ENCODE measurements at regions not wholly inside any gene's neighbourhood (a gene's known extent, or its start where the extent isn't known, plus 50 kb on each side); places are given as distances from the start of the nearest gene placed in this dataset.
A peak's percentile ranks its signal among the peaks of the same experiment; 100 is the strongest.
"Not testable (repeated sequence)": the region's sequence is repeated elsewhere in the genome, so short reads cannot be mapped to it uniquely, and the experiment has no call there.

- FAIRE-seq, result not testable (repeated sequence)
These were observed 77.8 kb downstream of the LIMS4 start for GRCh38 chr2:110394769-110395168.

DNA sequence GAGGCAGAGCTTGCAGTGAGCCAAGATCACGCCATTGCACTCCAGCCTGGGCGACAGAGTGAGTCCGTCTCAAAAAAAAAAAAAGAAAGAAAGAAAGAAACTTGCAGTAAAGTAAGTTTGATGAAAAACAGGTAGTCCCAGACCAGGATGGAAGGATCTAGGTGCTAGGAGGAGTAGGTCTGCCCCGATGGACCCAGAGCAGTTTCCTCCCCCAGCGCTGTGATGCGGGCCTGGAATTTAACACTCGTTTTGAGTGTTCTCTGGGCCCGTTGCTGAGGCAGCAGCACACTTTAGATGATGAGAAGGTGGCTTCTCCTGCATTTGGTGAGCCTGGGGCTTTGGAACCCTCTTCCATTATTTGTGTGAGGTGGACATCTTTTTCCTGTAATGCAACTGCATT is 80.2 kb downstream of the LIMS4 start:
- FAIRE-seq, result not testable (repeated sequence)

DNA sequence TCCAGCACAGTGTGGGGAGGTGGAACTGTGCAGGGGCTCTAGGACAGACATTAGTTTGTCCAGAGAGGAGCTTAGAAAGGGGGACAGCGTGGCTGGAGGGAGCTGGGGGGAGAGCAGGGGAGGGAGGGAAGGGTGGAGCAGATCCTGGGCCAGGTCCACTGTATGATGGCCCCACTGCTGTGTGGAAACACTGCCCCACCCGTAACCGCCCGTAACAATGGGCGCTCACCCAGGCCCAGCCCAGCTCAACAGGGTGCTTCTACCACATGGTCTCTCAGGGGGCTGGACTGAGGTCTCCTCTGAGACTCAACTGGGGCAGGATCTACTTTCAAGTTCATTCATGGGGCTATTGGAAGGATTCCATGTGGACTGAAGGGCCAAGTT is 81.6 kb downstream of the LIMS4 start:
- not testable (repeated sequence) for FAIRE-seq

GRCh38 chr2:110390351-110391034 is 82.1 kb downstream of the LIMS4 start:
- not testable (repeated sequence) for FAIRE-seq

DNA sequence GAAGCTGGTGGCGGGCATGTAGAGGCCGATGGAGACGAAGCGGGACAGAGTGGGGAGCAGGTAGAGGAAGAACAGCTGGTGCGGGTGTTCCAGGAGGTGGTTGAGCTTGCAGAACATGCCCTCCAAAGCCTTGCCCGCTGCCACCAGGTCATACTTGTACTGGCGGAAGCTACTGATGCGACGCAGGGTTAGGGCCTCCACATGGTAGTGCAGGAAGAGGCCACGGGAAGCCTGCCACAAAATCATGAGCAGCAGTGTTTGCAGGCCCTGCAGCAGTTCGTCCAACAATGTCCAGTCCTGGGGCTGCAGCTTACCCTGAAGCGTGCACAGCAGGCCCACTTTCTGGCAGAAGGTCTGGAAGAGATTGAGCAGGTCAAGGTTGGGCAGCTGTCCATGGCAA is 85.6 kb downstream of the LIMS4 start:
- FAIRE-seq, result not testable (repeated sequence)

DNA sequence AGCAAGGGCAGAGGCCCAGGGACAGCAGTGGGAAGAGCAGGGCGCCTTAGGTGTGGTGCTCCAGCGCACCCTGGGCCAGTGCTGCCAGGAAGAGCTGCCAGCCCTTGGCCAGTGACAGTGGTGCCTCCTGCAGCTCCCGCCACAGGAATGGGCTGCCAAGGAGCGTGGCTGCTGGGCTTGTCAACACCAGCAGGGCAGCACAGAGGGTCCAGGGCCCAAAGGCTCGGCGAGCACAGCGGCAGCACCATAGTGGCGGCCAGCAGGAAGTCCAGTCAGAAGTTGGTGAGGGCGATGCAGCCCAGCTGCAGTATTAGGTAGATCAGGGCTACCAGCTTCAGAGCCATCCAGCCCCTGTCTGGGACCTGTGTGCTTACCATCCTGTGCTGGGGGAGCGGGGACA is 86.1 kb downstream of the LIMS4 start:
- FAIRE-seq, result not testable (repeated sequence)

DNA sequence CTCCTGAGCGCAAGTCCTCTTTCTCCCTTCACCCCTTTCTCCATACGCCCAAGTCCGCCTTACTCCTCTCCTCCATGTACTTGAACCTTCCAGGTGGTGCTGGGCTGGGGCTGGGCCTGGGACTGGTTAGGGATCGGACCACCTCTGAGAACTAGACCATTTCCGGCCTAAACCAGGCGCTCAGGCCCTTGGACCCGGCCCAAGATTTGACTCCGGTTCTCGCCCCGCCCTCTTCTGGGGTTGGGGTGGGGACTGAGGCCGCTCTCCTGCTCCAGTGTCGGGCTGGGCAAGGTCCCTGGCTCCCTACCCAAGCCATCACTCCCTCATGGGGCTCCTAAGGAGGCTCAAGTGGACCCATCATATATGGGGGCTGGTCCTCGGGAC is 87.9 kb downstream of the LIMS4 start:
- FAIRE-seq, result not testable (repeated sequence)

GRCh38 chr2:110384109-110384735 is 88.4 kb downstream of the LIMS4 start:
- not testable (repeated sequence) for FAIRE-seq

DNA sequence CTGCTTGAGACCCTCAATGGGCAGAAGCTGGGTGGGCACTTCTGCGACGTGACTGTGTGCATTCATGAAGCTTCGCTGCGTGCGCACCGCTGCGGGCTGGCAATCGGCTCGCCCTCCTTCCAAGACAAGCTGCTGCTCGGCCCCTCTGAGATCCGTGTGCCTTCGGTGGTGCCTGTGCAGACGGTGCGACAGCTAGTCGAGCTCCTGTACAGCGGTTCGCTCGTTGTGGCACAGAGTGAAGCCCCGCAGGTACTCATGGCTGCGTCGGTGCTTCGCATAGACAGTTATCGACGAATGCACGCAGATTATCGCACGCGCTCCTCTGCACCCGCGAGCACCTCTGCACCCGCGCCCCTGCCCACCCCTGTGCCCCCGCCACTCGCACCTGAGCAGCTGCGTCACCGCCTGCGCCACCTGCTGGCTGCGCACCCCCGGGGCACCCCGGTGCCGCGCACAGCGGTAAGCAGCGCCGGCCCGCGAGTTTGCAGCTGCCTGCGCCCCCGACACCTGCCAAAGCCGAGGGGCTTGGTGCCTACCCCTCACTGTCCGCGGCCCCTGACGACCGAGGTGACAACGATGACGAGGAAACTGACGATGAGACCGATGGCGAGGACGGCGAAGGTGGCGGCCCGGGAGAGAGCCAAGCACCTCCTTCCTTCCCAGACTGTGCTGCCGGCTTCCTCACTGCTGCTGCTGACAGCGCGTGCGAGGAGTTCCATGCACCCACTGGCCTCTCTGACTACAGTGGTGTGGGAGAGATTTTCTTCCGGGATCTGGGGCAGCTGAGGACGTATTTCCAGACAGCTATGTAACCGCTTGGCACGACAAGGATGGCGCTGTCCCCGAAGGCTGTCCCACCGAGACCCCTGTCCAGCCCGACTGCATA is 89.2 kb downstream of the LIMS4 start:
- not testable (repeated sequence) for FAIRE-seq

- FAIRE-seq, result not testable (repeated sequence)
These were observed 99.1 kb downstream of the LIMS4 start for GRCh38 chr2:110373519-110373918.

DNA sequence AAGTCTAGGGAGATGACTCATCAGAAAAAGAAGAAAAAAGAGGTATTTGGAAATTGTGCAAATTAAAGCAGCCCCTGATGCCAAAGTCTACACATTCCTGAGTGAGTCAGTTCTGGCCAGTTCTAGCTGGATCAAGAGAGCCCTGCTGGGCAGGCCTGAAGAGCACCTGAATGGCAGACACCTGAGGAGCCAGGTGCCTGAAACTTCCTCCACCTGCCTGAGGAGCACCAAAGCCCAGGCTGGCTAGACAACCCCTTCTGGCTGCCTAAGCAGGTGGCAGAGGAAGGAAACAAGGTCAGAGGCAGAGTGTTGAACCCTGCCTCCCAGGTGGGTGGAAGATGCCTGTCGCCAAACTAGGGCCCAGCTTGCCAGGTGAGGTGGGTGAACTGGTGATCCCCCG is 101.0 kb downstream of the LIMS4 start:
- not testable (repeated sequence) for FAIRE-seq

GRCh38 chr2:110357616-110358015 is 115.0 kb downstream of the LIMS4 start:
- not testable (repeated sequence) for FAIRE-seq

GRCh38 chr2:110354294-110355018 is 118.2 kb downstream of the LIMS4 start:
- peak; percentile 80 for FAIRE-seq

DNA sequence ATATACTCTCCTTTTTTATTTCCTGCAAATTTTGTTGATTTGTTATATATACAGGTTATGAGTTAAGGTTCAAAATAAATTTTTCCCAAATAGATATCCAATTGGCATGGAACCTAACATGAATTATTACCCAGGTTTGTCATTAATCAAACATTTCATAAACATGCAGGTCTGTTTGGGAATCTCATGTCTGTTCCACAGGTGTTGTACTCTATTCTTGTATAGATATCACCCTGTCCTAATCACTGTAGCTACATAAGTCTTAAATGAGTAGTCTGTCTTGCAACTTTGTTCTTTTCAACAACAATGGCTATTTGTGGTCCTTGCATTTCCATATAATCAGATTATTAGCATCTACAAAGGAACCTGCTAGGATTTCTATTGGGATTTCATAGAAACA is 121.9 kb downstream of the LIMS4 start:
- FAIRE-seq, result not testable (repeated sequence)

- FAIRE-seq, result not testable (repeated sequence)
These were observed 123.7 kb downstream of the LIMS4 start for GRCh38 chr2:110348902-110349301.

DNA sequence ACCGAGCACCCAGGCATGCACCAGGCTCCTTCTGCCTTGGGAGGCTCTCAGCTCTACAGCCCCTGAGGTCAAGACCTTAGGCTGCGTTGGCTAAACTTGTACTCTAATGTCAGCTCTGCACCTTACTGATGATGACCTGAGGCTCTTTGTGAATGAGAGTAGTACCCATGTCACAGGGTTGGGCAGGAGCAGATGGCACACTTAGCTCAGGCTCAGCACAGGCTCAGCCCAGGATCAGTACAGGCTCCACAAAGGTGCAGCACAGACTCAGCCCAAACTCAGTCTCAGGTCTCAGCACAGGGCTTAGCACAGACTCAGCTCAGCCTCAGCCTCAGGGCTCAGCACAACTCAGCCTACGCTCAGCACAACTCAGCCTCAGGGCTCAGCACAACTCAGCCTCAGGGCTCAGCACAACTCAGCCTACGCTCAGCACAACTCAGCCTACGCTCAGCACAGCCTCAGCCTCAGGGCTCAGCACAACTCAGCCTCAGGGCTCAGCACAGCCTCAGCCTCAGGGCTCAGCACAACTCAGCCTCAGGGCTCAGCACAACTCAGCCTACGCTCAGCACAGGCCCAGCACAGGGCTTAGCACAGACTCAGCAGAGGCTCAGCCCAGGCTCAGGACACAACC is 128.1 kb downstream of the LIMS4 start:
- FAIRE-seq, result not testable (repeated sequence)

DNA sequence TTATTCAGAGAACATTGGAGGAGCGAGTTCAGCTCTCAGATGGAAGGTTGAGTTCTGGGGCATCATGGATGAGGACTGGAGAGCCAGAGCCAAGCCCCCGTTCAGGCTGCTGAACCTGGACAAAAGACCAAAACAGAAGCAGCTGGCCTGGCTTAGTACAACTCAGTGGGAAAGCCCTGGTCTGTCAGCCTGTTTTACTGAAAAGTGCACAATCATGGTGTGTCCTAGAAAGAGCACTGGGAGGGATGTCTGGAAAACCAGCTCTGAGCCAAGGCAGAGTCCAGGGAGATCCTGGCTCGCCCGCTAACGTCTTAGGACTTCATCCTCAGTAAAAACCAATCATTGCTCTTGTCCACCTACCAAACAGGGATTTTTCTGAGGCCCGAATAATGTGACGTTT is 129.7 kb upstream of the MTLN start:
- FAIRE-seq, result not testable (repeated sequence)

DNA sequence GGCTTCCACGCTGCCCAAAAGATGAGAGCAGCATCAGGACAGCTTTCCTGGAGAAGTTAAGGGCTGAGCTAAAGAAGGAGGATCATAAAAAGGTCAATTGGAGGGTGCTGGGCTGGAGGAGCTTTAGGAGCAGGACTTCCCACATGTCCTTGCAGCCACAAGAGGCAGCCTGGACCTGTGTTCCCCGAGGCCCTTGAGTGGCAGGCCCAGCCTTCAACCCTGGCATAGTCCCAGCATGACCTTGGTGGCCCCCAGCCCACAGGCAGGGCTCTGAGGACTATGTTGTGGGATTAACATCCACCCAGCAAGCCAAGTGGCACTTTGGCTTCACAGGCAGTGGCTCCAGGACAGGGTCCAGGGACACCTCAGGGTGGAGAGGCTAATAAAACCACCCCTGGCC is 126.8 kb upstream of the MTLN start:
- FAIRE-seq, result not testable (repeated sequence)

DNA sequence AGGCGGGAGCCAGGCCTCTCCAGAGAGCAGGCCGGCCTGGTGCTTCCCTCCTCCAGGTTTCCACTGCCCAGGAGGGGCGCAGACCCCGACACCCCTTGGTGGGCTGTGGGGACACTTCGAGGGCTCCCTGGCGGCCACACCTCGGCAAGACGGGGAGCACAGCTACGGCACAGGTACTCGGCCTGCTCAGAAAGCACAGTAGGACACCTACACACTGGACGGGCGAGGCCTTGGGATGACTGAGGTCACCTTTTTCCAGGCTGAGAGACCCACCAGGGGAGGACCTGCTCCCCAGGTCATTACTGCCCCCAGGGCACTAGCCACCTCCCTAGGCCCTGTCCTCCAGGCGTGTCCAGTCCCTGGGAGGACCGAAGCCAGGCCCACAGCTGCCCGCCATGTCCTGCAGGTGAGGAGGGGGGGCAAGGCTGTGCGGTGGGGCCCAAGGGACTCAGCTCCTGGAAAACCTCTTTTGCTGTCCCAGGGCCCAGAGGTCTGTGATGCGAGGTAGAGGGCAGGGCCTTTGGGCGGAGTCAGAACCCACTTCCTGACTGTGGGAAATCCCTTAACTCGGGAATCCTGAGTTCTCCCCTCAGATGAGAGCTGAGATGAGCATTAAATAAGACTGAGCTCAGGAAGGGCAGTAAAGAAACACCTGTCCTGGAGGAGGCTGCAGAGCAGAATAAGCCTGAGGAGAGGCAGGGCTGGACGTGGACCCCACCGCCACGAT is 126.1 kb upstream of the MTLN start:
- FAIRE-seq, result not testable (repeated sequence)

DNA sequence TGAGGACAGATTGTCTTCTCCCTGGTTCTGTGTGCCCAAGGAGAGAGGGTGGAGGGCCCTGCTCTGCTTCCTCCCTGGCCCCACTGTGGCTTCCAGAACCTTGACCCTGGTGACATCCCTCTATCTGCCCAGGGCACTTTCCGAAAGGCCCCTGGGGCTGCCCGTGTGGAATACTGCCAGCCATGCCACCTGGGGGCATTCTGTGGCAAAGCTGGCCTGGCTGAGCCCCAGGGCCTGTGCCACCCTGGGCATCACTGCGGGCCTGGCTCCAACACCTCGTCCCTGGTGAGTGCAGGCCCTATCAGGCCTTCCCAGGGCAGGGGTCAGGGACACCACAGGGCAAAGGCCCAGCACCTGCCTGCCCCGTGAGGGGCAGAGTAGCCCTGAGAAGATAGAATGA is 123.7 kb upstream of the MTLN start:
- not testable (repeated sequence) for FAIRE-seq

GRCh38 chr2:110335415-110336049 is 123.2 kb upstream of the MTLN start:
- not testable (repeated sequence) for FAIRE-seq
